ENCODE measurements at regions not wholly inside any gene's neighbourhood (a gene's known extent, or its start where the extent isn't known, plus 50 kb on each side); places are given as distances from the start of the nearest gene placed in this dataset.
"Not testable (repeated sequence)": the region's sequence is repeated elsewhere in the genome, so short reads cannot be mapped to it uniquely, and the experiment has no call there.

DNA sequence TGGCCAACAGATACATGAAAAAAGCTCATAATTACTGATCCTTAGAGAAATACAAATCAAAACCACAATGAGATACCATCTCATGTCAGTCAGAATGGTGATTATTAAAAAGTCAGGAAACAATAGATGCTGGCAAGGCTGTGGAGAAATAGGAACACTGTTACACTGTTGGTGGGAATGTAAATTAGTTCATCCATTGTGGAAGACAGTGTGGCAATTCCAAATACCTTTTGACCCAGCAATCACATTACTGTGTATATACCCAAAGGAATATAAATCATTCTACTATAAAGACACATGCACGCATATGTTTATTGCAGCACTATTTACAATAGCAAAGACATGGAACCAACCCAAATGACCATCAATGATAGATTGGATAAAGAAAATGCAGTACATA, 583.9 kb upstream of the GALNTL6 start:
- TF ChIP-seq, protein P1, sequence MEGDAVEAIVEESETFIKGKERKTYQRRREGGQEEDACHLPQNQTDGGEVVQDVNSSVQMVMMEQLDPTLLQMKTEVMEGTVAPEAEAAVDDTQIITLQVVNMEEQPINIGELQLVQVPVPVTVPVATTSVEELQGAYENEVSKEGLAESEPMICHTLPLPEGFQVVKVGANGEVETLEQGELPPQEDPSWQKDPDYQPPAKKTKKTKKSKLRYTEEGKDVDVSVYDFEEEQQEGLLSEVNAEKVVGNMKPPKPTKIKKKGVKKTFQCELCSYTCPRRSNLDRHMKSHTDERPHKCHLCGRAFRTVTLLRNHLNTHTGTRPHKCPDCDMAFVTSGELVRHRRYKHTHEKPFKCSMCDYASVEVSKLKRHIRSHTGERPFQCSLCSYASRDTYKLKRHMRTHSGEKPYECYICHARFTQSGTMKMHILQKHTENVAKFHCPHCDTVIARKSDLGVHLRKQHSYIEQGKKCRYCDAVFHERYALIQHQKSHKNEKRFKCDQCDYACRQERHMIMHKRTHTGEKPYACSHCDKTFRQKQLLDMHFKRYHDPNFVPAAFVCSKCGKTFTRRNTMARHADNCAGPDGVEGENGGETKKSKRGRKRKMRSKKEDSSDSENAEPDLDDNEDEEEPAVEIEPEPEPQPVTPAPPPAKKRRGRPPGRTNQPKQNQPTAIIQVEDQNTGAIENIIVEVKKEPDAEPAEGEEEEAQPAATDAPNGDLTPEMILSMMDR (IDR thresholded peaks at IDR 0.05 in 4 of 5, conservative IDR thresholded peaks at IDR 0.05 in 1 of 5): not testable (repeated sequence)
- not testable (repeated sequence) for TF ChIP-seq POLR2A (IDR thresholded peaks at IDR 0.05)

All from gastrocnemius medialis (tissue), 4 donors.